Testis (tissue), 2 donors: ENCODE measurements at regions not wholly inside any gene's neighbourhood (a gene's known extent, or its start where the extent isn't known, plus 50 kb on each side); places are given as distances from the start of the nearest gene placed in this dataset.

Experiments
- POLR2A ChIP-seq: fragments of 450-650 bp; IDR thresholded peaks from one replicate; pipeline ENCODE4 v1.6.1; 2017; ENCODE audit warnings: antibody characterized with exemption, mild to moderate bottlenecking, moderate library complexity
- TF ChIP-seq, protein P1 (sequence below), 3 experiments: fragments of 450-650 bp in 2 of 3; fragments of 200-600 bp in 1 of 3; sonication (generic) in 1 of 3; IDR thresholded peaks; one replicate each; pipeline ENCODE4 v1.5.1; 2016 to 2019; ENCODE audit warnings: antibody characterized with exemption in 3 of 3, mild to moderate bottlenecking in 2 of 3, moderate library complexity in 1 of 3

DNA sequence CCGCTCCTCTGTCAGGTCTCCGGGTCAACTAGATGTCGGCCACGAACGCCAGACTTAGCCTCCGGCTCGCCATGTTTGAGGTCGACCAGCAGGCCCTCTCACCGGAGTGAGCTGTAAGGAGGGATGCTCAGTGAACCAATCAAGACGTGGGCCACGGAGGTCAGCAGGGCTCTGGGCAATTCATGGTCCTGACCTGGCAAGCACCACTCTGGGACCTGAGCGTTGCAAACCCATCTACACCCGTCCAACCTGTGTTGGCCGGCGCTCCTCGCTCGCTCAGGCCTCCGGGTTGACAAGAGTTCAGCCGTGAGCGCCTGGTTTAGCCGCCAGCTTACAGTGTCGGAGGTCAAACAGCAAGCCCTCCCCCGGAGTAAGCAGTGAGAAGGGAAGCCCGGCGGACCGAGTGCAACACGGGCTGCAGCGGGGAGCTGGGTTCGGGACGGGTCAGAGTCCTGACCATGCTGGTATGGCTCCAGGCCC, 1361.9 kb downstream of the UQCRFS1 start:
- TF ChIP-seq POLR2A: no peak
- TF ChIP-seq, protein P1, sequence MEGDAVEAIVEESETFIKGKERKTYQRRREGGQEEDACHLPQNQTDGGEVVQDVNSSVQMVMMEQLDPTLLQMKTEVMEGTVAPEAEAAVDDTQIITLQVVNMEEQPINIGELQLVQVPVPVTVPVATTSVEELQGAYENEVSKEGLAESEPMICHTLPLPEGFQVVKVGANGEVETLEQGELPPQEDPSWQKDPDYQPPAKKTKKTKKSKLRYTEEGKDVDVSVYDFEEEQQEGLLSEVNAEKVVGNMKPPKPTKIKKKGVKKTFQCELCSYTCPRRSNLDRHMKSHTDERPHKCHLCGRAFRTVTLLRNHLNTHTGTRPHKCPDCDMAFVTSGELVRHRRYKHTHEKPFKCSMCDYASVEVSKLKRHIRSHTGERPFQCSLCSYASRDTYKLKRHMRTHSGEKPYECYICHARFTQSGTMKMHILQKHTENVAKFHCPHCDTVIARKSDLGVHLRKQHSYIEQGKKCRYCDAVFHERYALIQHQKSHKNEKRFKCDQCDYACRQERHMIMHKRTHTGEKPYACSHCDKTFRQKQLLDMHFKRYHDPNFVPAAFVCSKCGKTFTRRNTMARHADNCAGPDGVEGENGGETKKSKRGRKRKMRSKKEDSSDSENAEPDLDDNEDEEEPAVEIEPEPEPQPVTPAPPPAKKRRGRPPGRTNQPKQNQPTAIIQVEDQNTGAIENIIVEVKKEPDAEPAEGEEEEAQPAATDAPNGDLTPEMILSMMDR (IDR thresholded peaks at IDR 0.05): no peak
